Panc1 (cell line): ENCODE measurements at regions not wholly inside any gene's neighbourhood (a gene's known extent, or its start where the extent isn't known, plus 50 kb on each side); places are given as distances from the start of the nearest gene placed in this dataset.

Experiments used
- ATAC-seq: fragments of 200-7000 bp; cut with Tn5 transposase; 2 replicates; pipeline ENCODE4 v1.9.1; 2020; ENCODE audit warnings: mild to moderate bottlenecking, moderate library complexity
- BruUV-seq: library from RNA; stranded (reverse); fragments of 400-500 nt; replicated peaks from 2 replicates; lab custom pipeline; 2021; lab: Mats Ljungman, UMichigan
- CTCF ChIA-PET: fragments of 300-600 bp; sonication (Branson Sonifier 250); formaldehyde crosslinking; loops from one replicate; lab custom pipeline; 2022; ENCODE audit warnings: antibody characterized with exemption; lab: Charles Lee
- POLR2A ChIA-PET: fragments of 300-600 bp; sonication (Branson Sonifier 250); formaldehyde crosslinking; loops from one replicate; lab custom pipeline; 2022; ENCODE audit warnings: antibody characterized with exemption; lab: Charles Lee
- DNase-seq: peaks from one replicate; pipeline ENCODE4 v3.0.0-alpha.2; 2010; ENCODE audit warnings: low read depth, low spot score
- H3K27ac ChIP-seq: 2 replicates; pipeline ENCODE4 v1.5.1; 2011; ENCODE audit warnings: mild to moderate bottlenecking, low read length, inconsistent platforms
- H3K27me3 ChIP-seq: fragments of 200-500 bp; sonication (Bioruptor generic); 2 replicates; pipeline ENCODE4 v1.6.0; 2014; ENCODE audit warnings: low read length, inconsistent platforms; ENCODE audit not compliant: control insufficient read depth, insufficient read depth
- H3K36me3 ChIP-seq: fragments of 200-500 bp; sonication (Bioruptor generic); 2 replicates; pipeline ENCODE4 v1.5.1; 2014; ENCODE audit warnings: inconsistent platforms, mild to moderate bottlenecking, low read length, moderate library complexity; ENCODE audit not compliant: control insufficient read depth, insufficient read depth
- H3K4me1 ChIP-seq: 2 replicates; pipeline ENCODE4 v1.5.1; 2011; ENCODE audit warnings: inconsistent platforms, mild to moderate bottlenecking, low read length, moderate library complexity; ENCODE audit not compliant: control insufficient read depth, insufficient read depth
- H3K4me3 ChIP-seq, 2 experiments: 2 replicates each; pipeline ENCODE4 v1.5.1; 2011 to 2012; ENCODE audit warnings: low read depth in 2 of 2, low read length in 2 of 2, mild to moderate bottlenecking in 2 of 2, inconsistent platforms in 1 of 2, moderate library complexity in 1 of 2
- H3K9me3 ChIP-seq: fragments of 200-500 bp; sonication (Bioruptor generic); 2 replicates; pipeline ENCODE4 v1.5.1; 2014; ENCODE audit warnings: low read depth, mild to moderate bottlenecking, inconsistent platforms, low read length, moderate library complexity; ENCODE audit not compliant: control insufficient read depth, insufficient read depth
- POLR2AphosphoS5 ChIP-seq: IDR thresholded peaks from 2 replicates; pipeline ENCODE4 v1.6.1; 2012; ENCODE audit warnings: mild to moderate bottlenecking, low read depth, low read length, moderate library complexity
- SIN3A ChIP-seq: IDR thresholded peaks from 2 replicates; pipeline ENCODE4 v1.6.1; 2012; ENCODE audit warnings: low read depth, mild to moderate bottlenecking, low read length, moderate library complexity, borderline replicate concordance; ENCODE audit not compliant: insufficient read depth
- TCF7L2 ChIP-seq: IDR thresholded peaks from 2 replicates; pipeline ENCODE4 v1.6.1; 2011; ENCODE audit warnings: mild to moderate bottlenecking, low read depth, low read length, inconsistent platforms
- in situ Hi-C: cut with HindIII; loops from 2 replicates; pipeline ENCODE4 v1.10.0; 2016; ENCODE audit warnings: low sequenced_read_pairs, low pct_unique_long_range_greater_than_20kb
- intact Hi-C: fragments of 100-400 bp; cut with micrococcal nuclease; formaldehyde crosslinking; loops from one replicate; pipeline ENCODE4 v1.10.0; 2022; ENCODE audit not compliant: unreplicated experiment
- TF ChIP-seq, protein P1 (sequence below), 2 experiments: IDR thresholded peaks; 2 replicates each; pipeline ENCODE4 v1.6.1; 2011 to 2012; ENCODE audit warnings: low read depth in 2 of 2, control low read depth in 1 of 2, low read length in 1 of 2, mild to moderate bottlenecking in 1 of 2, moderate library complexity in 1 of 2; ENCODE audit not compliant: insufficient read depth in 1 of 2
- TF ChIP-seq, protein P2 (sequence below): fragments of 450-650 bp; IDR thresholded peaks from 2 replicates; pipeline ENCODE4 v1.5.1; 2017; ENCODE audit warnings: mild to moderate bottlenecking

DNA sequence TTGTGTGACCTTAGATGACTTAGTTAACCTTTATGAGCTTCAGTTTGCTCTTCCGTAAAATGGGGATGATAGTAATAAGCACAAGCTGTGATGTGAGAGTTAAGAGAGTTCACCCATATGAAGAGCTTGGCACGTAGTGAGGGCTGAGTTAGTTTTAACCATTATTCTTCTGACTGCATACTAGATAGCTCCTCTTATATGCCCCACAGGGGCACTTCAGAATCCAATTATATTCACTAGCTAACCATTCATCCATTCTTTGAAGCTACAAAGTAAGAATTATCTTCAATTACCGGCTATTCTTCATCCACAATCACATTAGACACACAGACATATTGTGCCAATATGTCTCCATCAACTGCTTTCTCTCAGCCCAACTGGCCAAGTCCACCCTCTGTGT lies 159.0 kb upstream of the STT3B start:
- H3K27me3 ChIP-seq: no peaks in the 10 kb centered on the region
- no peak for ATAC-seq
- H3K4me3 ChIP-seq: no peak overlapping the region
- no TSS peak for BruUV-seq
- intact Hi-C loops: no loop called here
- no peaks in the 10 kb centered on the region for H3K36me3 ChIP-seq
- no peaks in the 10 kb centered on the region for H3K4me1 ChIP-seq
- ChIA-PET POLR2A (no interaction called here), CTCF (no interaction called here)
- in situ Hi-C loops: no loop called here
- TF ChIP-seq POLR2AphosphoS5: no peak
- TF ChIP-seq TCF7L2: no peak
- TF ChIP-seq, protein P1, sequence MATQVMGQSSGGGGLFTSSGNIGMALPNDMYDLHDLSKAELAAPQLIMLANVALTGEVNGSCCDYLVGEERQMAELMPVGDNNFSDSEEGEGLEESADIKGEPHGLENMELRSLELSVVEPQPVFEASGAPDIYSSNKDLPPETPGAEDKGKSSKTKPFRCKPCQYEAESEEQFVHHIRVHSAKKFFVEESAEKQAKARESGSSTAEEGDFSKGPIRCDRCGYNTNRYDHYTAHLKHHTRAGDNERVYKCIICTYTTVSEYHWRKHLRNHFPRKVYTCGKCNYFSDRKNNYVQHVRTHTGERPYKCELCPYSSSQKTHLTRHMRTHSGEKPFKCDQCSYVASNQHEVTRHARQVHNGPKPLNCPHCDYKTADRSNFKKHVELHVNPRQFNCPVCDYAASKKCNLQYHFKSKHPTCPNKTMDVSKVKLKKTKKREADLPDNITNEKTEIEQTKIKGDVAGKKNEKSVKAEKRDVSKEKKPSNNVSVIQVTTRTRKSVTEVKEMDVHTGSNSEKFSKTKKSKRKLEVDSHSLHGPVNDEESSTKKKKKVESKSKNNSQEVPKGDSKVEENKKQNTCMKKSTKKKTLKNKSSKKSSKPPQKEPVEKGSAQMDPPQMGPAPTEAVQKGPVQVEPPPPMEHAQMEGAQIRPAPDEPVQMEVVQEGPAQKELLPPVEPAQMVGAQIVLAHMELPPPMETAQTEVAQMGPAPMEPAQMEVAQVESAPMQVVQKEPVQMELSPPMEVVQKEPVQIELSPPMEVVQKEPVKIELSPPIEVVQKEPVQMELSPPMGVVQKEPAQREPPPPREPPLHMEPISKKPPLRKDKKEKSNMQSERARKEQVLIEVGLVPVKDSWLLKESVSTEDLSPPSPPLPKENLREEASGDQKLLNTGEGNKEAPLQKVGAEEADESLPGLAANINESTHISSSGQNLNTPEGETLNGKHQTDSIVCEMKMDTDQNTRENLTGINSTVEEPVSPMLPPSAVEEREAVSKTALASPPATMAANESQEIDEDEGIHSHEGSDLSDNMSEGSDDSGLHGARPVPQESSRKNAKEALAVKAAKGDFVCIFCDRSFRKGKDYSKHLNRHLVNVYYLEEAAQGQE (IDR thresholded peaks at IDR 0.05; ENCODE audit: insufficient read depth in 1 of 2, low read depth in 2 of 2, low read length in 1 of 2): no peak
- TF ChIP-seq SIN3A: no peak
- DNase-seq: no peak
- no peaks in the 10 kb centered on the region for H3K9me3 ChIP-seq
- H3K27ac ChIP-seq: no peak overlapping the region

DNA sequence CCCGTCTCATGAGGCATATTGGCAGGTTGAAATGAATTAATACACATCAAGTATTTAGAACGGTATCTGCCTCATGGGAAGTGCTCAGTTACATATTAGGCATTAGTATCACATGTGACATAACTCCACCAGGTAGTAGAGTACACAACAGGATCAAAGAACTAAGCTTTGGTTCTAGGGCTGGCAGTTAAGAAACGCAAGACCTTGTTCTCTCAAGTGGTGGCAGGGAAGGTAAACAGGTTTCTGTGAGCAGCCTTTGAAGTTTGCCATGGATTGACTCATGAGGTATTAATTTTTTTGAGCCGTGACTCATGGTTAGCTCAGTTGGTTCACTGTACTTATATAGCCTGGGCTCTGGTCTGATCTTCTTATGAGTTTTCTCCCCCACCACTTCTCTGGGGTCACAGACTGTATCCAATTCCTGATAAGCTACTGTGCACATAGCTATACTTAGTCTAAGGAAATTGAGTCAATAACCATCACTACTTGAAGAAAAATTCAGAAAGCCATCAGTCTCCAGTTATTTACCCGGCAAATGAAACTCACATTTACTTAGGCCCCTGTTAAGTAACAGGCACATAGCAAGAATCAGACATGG lies 155.6 kb upstream of the STT3B start:
- ATAC-seq: peak; percentile 85

More for the DNA sequence above, 155.6 kb upstream of the STT3B start:
- in situ Hi-C loops (no loop called here), intact Hi-C loops (no loop called here)
- ChIA-PET POLR2A (no interaction called here), CTCF (no interaction called here)
- BruUV-seq: no TSS peak
- H3K27me3 ChIP-seq: no peaks in the 10 kb centered on the region
- TF ChIP-seq, protein P1 (IDR thresholded peaks at IDR 0.05; ENCODE audit: insufficient read depth in 1 of 2, low read depth in 2 of 2, low read length in 1 of 2): no peak
- TF ChIP-seq, protein P2, sequence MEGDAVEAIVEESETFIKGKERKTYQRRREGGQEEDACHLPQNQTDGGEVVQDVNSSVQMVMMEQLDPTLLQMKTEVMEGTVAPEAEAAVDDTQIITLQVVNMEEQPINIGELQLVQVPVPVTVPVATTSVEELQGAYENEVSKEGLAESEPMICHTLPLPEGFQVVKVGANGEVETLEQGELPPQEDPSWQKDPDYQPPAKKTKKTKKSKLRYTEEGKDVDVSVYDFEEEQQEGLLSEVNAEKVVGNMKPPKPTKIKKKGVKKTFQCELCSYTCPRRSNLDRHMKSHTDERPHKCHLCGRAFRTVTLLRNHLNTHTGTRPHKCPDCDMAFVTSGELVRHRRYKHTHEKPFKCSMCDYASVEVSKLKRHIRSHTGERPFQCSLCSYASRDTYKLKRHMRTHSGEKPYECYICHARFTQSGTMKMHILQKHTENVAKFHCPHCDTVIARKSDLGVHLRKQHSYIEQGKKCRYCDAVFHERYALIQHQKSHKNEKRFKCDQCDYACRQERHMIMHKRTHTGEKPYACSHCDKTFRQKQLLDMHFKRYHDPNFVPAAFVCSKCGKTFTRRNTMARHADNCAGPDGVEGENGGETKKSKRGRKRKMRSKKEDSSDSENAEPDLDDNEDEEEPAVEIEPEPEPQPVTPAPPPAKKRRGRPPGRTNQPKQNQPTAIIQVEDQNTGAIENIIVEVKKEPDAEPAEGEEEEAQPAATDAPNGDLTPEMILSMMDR: no peak
- TF ChIP-seq SIN3A: no peak
- TF ChIP-seq POLR2AphosphoS5: no peak
- peak; percentile 71 for TF ChIP-seq TCF7L2
- no peaks in the 10 kb centered on the region for H3K36me3 ChIP-seq
- no peaks in the 10 kb centered on the region for H3K4me1 ChIP-seq
- H3K27ac ChIP-seq: no peak overlapping the region
- no peaks in the 10 kb centered on the region for H3K9me3 ChIP-seq
- H3K4me3 ChIP-seq: no peak overlapping the region
- peak; percentile 85 for DNase-seq
